ENCODE measurements at regions not wholly inside any gene's neighbourhood (a gene's known extent, or its start where the extent isn't known, plus 50 kb on each side); places are given as distances from the start of the nearest gene placed in this dataset.

GRCh38 chr1:105516068-105516467 lies 1540.4 kb upstream of the PRMT6 start:
- Histone ChIP-seq H3K4me2 (ENCODE audit: low read length) (no peak overlapping the region), H3K4me1 (ENCODE audit: insufficient read depth, low read length, poor library complexity, severe bottlenecking) (no peaks in the 10 kb centered on the region), H3K4me3 (ENCODE audit: low read depth, low read length, poor library complexity, severe bottlenecking) (no peak overlapping the region), H3K9me3 (ENCODE audit: low read length) (no peaks in the 10 kb centered on the region), H3K9me2 (ENCODE audit: insufficient read depth, low read length) (no peaks in the 10 kb centered on the region; the same call in 1 of the 2 replicates), H3K79me2 (ENCODE audit: insufficient read depth, low read depth, low read length) (no peaks in the 10 kb centered on the region), H3K27ac (ENCODE audit: low read depth, low read length, poor library complexity, severe bottlenecking) (no peak overlapping the region), H2AFZ (ENCODE audit: low read length) (no peak overlapping the region), H3K36me3 (ENCODE audit: insufficient read depth, low read length) (no peaks in the 10 kb centered on the region), H4K20me1 (ENCODE audit: insufficient read depth, low read length) (no peaks in the 10 kb centered on the region)
- TF ChIP-seq CTCF (conservative IDR thresholded peaks at IDR 0.05; ENCODE audit: low read length), result no peak
- no peak for TF ChIP-seq EZH2phosphoT487 (IDR thresholded peaks at IDR 0.05; ENCODE audit: borderline replicate concordance, low read depth, low read length)
- BruUV-seq (replicated peaks), result no TSS peak
- no peak for DNase-seq (ENCODE audit: low spot score)
- POLR2A ChIA-PET, result no interaction called here
- CTCF ChIA-PET (ENCODE audit: unreplicated experiment), result no interaction called here
- intact Hi-C loops (cut with micrococcal nuclease; ENCODE audit: unreplicated experiment), result no loop called here

GRCh38 chr1:105533996-105534395 lies 1522.5 kb upstream of the PRMT6 start:
- no TSS peak for BruUV-seq (replicated peaks)
- Histone ChIP-seq H3K4me3 (ENCODE audit: low read depth, low read length, poor library complexity, severe bottlenecking) (no peak overlapping the region), H3K9me2 (ENCODE audit: insufficient read depth, low read length) (no peaks in the 10 kb centered on the region), H3K36me3 (ENCODE audit: insufficient read depth, low read length) (no peaks in the 10 kb centered on the region), H3K27ac (ENCODE audit: low read depth, low read length, poor library complexity, severe bottlenecking) (no peak overlapping the region), H3K4me2 (ENCODE audit: low read length) (no peak overlapping the region), H3K9me3 (ENCODE audit: low read length) (no peaks in the 10 kb centered on the region), H2AFZ (ENCODE audit: low read length) (no peak overlapping the region), H3K4me1 (ENCODE audit: insufficient read depth, low read length, poor library complexity, severe bottlenecking) (no peaks in the 10 kb centered on the region), H4K20me1 (ENCODE audit: insufficient read depth, low read length) (no peaks in the 10 kb centered on the region), H3K79me2 (ENCODE audit: insufficient read depth, low read depth, low read length) (no peaks in the 10 kb centered on the region)
- ChIA-PET CTCF (ENCODE audit: unreplicated experiment) (no interaction called here), POLR2A (no interaction called here)
- no peak for DNase-seq (ENCODE audit: low spot score)
- intact Hi-C loops (cut with micrococcal nuclease; ENCODE audit: unreplicated experiment), result no loop called here
- TF ChIP-seq EZH2phosphoT487 (IDR thresholded peaks at IDR 0.05; ENCODE audit: borderline replicate concordance, low read depth, low read length) (no peak), CTCF (conservative IDR thresholded peaks at IDR 0.05; ENCODE audit: low read length) (no peak)

GRCh38 chr1:105544475-105544874 lies 1512.0 kb upstream of the PRMT6 start:
- POLR2A ChIA-PET, result interaction anchor here (1.1 kb wide), 1 partner anchor 8 kb away, joined by 3 read pairs; no protein-coding TSS in a partner anchor
- TF ChIP-seq CTCF (conservative IDR thresholded peaks at IDR 0.05; ENCODE audit: low read length), result no peak
- TF ChIP-seq EZH2phosphoT487 (IDR thresholded peaks at IDR 0.05; ENCODE audit: borderline replicate concordance, low read depth, low read length), result no peak
- H3K36me3 ChIP-seq (ENCODE audit: insufficient read depth, low read length), result no peaks in the 10 kb centered on the region
- no peaks in the 10 kb centered on the region for H4K20me1 ChIP-seq (ENCODE audit: insufficient read depth, low read length)
- intact Hi-C loops (cut with micrococcal nuclease; ENCODE audit: unreplicated experiment), result no loop called here
- H3K4me1 ChIP-seq (ENCODE audit: insufficient read depth, low read length, poor library complexity, severe bottlenecking), result no peaks in the 10 kb centered on the region
- H2AFZ ChIP-seq (ENCODE audit: low read length), result no peak overlapping the region
- no peak overlapping the region for H3K4me2 ChIP-seq (ENCODE audit: low read length)
- no peak for DNase-seq (ENCODE audit: low spot score)
- no peaks in the 10 kb centered on the region for H3K9me3 ChIP-seq (ENCODE audit: low read length)
- H3K9me2 ChIP-seq (ENCODE audit: insufficient read depth, low read length), result no peaks in the 10 kb centered on the region
- no peak overlapping the region for H3K27ac ChIP-seq (ENCODE audit: low read depth, low read length, poor library complexity, severe bottlenecking)
- BruUV-seq (replicated peaks), result no TSS peak
- CTCF ChIA-PET (ENCODE audit: unreplicated experiment), result no interaction called here
- H3K4me3 ChIP-seq (ENCODE audit: low read depth, low read length, poor library complexity, severe bottlenecking), result no peak overlapping the region
- no peaks in the 10 kb centered on the region for H3K79me2 ChIP-seq (ENCODE audit: insufficient read depth, low read depth, low read length)

Data from OCI-LY7 (cell line).